GM21723 (cell line): ENCODE measurements at regions not wholly inside any gene's neighbourhood (a gene's known extent, or its start where the extent isn't known, plus 50 kb on each side); places are given as distances from the start of the nearest gene placed in this dataset.
"Not testable (repeated sequence)": the region's sequence is repeated elsewhere in the genome, so short reads cannot be mapped to it uniquely, and the experiment has no call there.

Experiments
- ATAC-seq: cut with Tn5 transposase; IDR thresholded peaks from one replicate; pipeline ENCODE4 v1.9.1; 2021; ENCODE audit warnings: mild to moderate bottlenecking, moderate library complexity; ENCODE audit not compliant: unreplicated experiment

DNA sequence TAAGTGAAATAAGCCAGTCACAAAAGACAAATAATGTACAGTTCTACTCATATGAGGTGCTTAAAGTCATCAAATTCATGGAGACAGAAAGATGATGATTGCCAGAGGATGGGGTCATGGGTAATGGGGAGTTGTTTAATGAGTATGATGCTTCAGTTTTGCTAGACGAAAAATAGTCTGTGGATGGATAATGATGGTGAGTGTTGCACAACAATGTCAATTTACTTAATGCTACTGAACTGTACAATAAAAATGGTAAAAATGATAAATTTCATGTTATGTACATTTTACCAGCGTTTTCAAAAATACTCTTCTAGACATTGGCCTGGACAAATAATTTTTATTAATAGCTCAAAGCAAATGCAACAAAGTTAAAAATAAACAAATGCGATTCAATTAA, 118.5 kb upstream of the KYNU start:
- no peak for ATAC-seq

- ATAC-seq = no peak
These were observed 120.4 kb upstream of the KYNU start for GRCh38 chr2:142757111-142757510.

DNA sequence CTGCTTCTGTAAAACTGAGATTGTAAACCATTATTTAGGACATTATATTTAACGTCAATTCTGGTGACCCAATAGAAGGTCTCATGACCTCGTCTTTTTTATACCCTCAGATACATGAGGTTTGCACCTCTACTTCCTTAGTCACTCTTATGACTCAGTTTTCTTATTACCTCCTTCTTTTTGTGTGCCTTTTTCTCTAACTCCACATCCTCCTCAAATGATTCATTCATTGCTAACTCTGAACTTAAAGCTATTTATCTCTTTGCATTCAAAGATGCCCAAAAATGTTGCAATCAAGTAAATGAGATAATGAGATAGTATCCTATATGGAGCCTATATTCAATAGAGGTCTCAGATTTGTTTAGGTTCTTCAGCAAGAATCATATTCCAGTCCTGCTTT, 121.0 kb upstream of the KYNU start:
- no peak for ATAC-seq

GRCh38 chr2:142755191-142755590, 122.3 kb upstream of the KYNU start:
- ATAC-seq = no peak

GRCh38 chr2:142754182-142754581, 123.3 kb upstream of the KYNU start:
- ATAC-seq = no peak

DNA sequence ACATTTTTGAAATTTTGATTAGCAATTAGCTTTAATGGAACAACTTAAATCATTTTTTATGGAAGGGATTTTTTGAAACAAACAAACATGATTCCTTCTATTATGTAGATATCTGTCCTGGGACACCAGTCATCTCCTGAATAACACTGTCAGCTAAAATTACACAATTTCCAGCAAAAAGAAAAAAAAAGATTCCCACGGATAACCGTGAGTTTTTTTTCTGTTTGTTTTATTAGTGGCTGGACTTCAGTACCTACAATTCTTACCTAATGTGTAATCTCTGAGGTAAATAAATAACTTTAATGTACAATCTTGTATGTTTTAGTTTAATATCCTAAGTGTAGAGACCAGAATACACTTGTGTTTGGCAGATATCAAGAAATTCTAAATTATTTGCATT, 126.6 kb upstream of the KYNU start:
- no peak for ATAC-seq

- no peak for ATAC-seq
These were observed 128.8 kb upstream of the KYNU start for GRCh38 chr2:142748559-142749099.

- ATAC-seq = no peak
These were observed 131.8 kb upstream of the KYNU start for GRCh38 chr2:142745691-142746090.

GRCh38 chr2:142742371-142743214, 134.9 kb upstream of the KYNU start:
- ATAC-seq = no peak

DNA sequence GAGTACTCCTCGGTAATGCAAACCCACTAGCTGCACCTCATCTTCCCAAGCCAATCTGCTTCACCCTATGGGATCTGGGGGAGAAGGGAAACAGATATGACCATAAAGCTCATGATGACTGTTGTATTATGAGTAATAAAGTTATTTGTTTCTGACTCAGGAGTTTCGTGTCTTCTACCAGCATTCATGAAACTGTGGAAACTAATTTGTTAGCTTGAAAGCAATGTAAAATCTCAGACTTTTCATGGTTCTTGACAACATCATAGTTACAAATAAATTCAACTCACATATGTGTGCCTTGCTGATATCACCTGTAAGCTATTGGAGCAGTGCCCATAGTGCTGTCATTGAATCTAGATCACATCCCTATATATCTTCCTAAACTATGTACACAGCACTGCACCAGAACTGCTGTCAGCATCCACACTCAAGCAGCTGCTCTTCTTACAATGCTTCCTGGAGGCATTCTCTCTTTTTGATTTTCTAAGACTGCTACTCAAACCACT, 135.6 kb upstream of the KYNU start:
- peak; percentile 59 for ATAC-seq

DNA sequence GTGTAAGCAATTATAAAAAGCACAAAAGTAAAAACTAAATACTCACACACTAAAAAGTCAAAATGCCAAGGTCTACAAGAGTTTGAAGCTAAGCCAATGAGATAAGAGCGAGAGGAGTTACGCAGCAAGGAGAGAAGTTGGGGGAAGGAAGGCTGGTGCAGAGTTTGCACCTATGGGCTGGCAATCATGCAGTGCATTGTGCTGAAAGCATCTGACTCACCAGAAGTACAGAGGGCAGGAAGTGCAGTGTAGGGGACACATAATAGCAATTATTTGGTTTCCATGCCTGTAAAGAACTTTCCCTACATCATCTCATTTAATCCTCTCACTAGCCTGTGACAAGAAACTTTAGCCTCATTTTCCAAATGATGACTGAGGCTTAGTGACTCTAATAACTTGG, 142.7 kb upstream of the KYNU start:
- ATAC-seq = no peak

DNA sequence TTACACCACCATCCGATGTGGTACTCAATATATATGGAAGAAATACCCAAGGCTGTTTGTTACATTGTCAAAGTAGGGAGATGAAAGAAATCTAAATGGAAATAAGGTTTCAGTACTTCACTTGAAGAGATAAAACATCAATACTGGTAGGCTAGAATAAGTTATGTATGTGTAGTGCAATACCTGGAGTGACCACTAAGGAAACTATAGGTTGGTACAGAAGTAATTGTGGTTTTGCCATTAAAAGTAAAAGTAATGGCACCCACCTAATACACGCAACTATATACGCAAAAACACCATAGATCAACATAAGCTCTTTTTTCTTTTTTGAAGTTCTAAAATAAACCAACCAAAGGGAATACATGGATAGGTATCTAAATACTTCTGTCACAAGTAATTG, 143.2 kb upstream of the KYNU start:
- no peak for ATAC-seq

DNA sequence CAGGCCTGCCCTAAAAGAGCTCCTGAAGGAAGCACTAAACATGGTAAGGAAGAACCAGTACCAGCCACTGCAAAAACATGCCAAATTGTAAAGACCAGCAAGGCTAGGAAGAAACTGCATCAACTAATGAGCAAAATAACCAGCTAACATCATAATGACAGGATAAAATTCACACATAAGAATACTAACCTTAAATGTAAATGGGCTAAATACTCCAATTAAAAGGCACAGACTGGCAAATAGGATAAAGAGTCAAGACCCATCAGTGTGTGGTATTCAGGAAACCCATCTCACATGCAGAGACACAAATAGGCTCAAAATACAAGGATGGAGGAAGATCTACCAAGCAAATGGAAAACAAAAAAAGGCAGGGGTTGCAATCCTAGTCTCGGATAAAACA, 147.7 kb upstream of the KYNU start:
- ATAC-seq = not testable (repeated sequence)

DNA sequence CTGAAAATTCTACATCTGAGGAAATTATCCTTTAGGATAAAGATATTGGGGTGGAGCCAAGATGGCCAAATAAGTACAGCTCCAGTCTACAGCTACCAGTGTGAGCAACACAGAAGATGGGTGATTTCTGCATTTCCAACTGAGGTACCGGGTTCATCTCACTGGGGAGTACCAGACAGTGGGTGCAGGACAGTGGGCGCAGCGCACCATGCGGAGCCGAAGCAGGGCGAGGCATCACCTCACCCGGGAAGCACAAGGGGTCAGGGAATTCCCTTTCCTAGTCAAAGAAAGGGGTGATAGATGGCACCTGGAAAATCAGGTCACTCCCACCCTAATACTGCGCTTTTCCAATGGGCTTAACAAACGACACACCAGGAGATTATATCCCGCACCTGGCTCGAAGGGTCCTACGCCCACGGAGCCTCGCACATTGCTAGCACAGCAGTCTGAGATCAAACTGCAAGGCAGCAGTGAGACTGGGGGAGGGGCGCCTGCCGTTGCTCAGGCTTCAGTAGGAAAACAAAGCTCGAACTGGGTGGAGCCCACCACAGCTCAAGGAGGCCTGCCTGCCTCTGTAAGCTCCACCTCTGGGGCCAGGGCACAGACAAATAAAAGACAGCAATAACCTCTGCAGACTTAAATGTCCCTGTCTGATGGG, 149.5 kb upstream of the KYNU start:
- not testable (repeated sequence) for ATAC-seq

GRCh38 chr2:142725386-142725785, 152.1 kb upstream of the KYNU start:
- ATAC-seq = peak; percentile 3

DNA sequence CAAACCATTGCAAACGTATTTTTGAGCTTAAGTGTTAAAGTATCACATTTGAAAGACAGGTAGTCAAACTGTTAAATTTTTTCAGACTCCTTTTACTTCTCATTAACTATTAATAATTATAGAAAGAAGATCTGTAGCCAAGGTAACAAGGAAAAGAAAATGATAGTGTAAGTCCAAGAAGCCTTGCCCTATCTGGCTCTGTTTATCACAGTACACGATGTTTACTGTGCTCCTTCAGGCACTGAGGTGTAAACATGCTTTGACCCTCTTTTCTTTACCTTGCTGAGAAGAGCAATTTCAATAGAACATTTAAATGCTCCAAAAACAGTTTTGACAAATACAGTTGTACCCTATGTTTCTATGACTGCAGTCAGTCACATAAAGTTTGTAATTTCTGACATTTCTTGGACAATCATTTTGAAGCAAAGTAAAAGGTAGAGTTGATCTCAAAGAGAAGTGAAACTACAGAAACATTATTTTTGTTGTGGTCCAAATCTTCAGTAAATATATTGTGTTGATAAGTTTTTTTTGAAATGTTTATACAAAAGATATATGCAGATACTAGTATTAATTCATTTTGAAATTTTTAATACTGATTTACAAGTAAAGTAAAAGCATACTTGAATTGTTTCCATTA, 152.6 kb upstream of the KYNU start:
- ATAC-seq = peak; percentile 64

- ATAC-seq = no peak
These were observed 153.3 kb upstream of the KYNU start for GRCh38 chr2:142724186-142724585.

GRCh38 chr2:142723236-142723635, 154.2 kb upstream of the KYNU start:
- ATAC-seq = no peak

DNA sequence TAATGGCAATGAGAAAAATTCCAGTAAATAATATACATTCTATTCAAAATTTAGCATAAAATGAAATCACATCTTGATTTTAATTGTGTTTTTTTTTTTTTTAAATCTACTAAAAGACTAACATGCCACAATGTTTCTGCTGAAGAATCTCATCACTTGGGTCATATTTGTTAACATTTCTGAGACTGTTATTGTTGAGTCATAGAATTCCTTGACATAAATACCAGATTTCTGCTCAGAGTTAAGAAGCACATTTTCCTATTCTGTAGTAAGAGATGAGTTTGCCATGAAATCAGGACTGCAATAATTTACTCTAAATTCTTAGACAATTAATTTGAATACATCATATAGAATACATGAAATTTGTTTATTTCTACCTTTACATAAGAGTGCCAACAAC, 154.9 kb upstream of the KYNU start:
- ATAC-seq = no peak

- ATAC-seq = no peak
These were observed 155.4 kb upstream of the KYNU start for GRCh38 chr2:142722086-142722485.

GRCh38 chr2:142721015-142721414, 156.4 kb upstream of the KYNU start:
- ATAC-seq = no peak
